GM23248 (cell line): ENCODE measurements at regions not wholly inside any gene's neighbourhood (a gene's known extent, or its start where the extent isn't known, plus 50 kb on each side); places are given as distances from the start of the nearest gene placed in this dataset.

Source experiments
- DNase-seq: peaks from one replicate; pipeline ENCODE4 v3.0.0-alpha.2; 2015
- H2AFZ ChIP-seq: fragments of 200-600 bp; sonication (generic); 2 replicates; pipeline ENCODE4 v1.6.1; 2016; ENCODE audit warnings: antibody characterized with exemption
- H3F3A ChIP-seq: fragments of 200-600 bp; sonication (generic); 2 replicates; pipeline ENCODE4 v1.6.1; 2016; ENCODE audit warnings: mild to moderate bottlenecking, antibody characterized with exemption, mixed run types; ENCODE audit not compliant: insufficient read depth
- H3K27ac ChIP-seq: fragments of 200-600 bp; sonication (generic); 2 replicates; pipeline ENCODE4 v1.5.1; 2016; ENCODE audit warnings: mild to moderate bottlenecking
- H3K27me3 ChIP-seq: fragments of 200-600 bp; sonication (generic); replicated peaks from 2 replicates; pipeline ENCODE4 v1.6.1; 2016; ENCODE audit warnings: mild to moderate bottlenecking; ENCODE audit not compliant: insufficient read depth
- H3K36me3 ChIP-seq: fragments of 200-600 bp; sonication (generic); 2 replicates; pipeline ENCODE4 v1.6.1; 2016; ENCODE audit warnings: low read depth, mild to moderate bottlenecking
- H3K4me1 ChIP-seq: fragments of 200-600 bp; sonication (generic); 2 replicates; pipeline ENCODE4 v1.6.1; 2016; ENCODE audit warnings: mild to moderate bottlenecking; ENCODE audit not compliant: insufficient read depth
- H3K4me2 ChIP-seq: fragments of 200-600 bp; sonication (generic); one replicate; pipeline ENCODE4 v1.6.1; 2016; ENCODE audit warnings: mild to moderate bottlenecking; ENCODE audit not compliant: unreplicated experiment
- H3K4me3 ChIP-seq: fragments of 200-600 bp; sonication (generic); 2 replicates; pipeline ENCODE4 v1.5.1; 2016; ENCODE audit warnings: mild to moderate bottlenecking
- H3K79me2 ChIP-seq: fragments of 200-600 bp; sonication (generic); 2 replicates; pipeline ENCODE4 v1.6.1; 2016; ENCODE audit warnings: mild to moderate bottlenecking; ENCODE audit not compliant: insufficient read depth
- H3K9ac ChIP-seq: fragments of 200-600 bp; sonication (generic); 2 replicates; pipeline ENCODE4 v1.6.1; 2016; ENCODE audit warnings: mild to moderate bottlenecking
- H3K9me2 ChIP-seq: fragments of 200-600 bp; sonication (generic); 2 replicates; pipeline ENCODE4 v1.6.1; 2016; ENCODE audit warnings: mixed run types, mild to moderate bottlenecking, moderate library complexity; ENCODE audit not compliant: insufficient read depth
- H3K9me3 ChIP-seq: fragments of 200-600 bp; sonication (generic); one replicate; pipeline ENCODE4 v1.6.1; 2017; ENCODE audit warnings: low read depth
- H4K20me1 ChIP-seq: fragments of 200-600 bp; sonication (generic); 2 replicates; pipeline ENCODE4 v1.6.0; 2016; ENCODE audit not compliant: insufficient read depth
- EZH2 ChIP-seq: fragments of 200-600 bp; sonication (generic); IDR thresholded peaks from 2 replicates; pipeline ENCODE4 v1.6.1; 2018; ENCODE audit warnings: antibody characterized with exemption, mild to moderate bottlenecking; ENCODE audit not compliant: insufficient read depth, poor library complexity, severe bottlenecking
- EZH2phosphoT487 ChIP-seq: fragments of 200-600 bp; sonication (generic); IDR thresholded peaks from 2 replicates; pipeline ENCODE4 v1.6.1; 2018; ENCODE audit warnings: antibody characterized with exemption, moderate library complexity, mild to moderate bottlenecking, low read depth; ENCODE audit not compliant: insufficient read depth
- WGBS, 2 experiments: methylation state at CpG; one replicate each; pipeline ENCODE4 v1.1.6; 2015 to 2017; ENCODE audit warnings: low lambda C conversion rate in 2 of 2, low coverage in 1 of 2; ENCODE audit errors: missing lambda C conversion rate in 2 of 2; 5-methylcytosine and 5-hydroxymethylcytosine counted together
- in situ Hi-C: fragments of 300-500 bp; cut with MboI; formaldehyde crosslinking; loops from 2 replicates; pipeline ENCODE4 v1.15.0; 2020

DNA sequence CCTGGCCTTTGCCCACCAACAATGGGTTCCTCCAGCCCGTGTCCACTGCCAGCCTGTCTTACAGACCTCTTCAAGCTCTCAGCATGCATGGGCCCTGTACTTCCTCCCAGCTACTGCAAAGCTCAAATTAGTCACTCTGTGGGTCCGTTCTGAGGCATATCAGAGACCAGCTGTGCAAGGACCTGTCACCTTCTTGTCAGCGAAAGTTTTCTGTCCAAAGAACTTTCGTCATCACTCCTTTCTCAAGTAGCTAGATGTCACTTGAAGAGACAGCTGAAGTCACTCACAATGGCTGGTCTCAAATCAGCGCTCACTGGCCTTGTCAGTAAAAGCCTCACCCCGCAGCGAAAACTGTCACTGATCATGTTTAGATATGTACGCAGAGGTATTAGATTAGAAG, 91.4 kb upstream of the DYNLRB2 start:
- WGBS, 2 experiments, result 57 to 62% methylated on average over 8 of the region's 8 CpGs
- TF ChIP-seq EZH2phosphoT487, result no peak
- TF ChIP-seq EZH2, result no peak
- in situ Hi-C loops, result no loop called here

DNA sequence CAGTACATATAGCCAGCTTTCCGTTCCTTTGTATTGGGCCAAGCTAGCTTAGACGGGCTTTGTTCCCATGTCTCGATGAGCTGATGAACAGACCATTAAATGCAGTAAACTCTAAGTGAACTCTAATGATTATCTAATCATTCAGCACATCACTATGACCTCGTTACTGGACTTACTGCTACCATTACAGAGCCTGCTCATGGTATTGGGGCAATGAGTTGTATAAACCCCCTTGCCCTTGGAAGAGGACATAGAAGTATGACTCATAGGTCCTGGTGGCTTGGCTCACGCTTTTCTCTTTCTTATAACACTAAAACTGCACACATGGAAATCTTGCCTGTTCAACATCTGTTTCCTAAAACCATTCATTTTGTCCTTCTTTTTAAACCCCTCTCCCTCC, 93.6 kb upstream of the DYNLRB2 start:
- WGBS, 2 experiments, result 3 to 4% methylated on average over 5 of the region's 5 CpGs
- in situ Hi-C loops, result no loop called here

More for the DNA sequence above, 91.4 kb upstream of the DYNLRB2 start:
- H3K4me3 ChIP-seq, result no peak overlapping the region
- no peaks in the 10 kb centered on the region for H3K9me3 ChIP-seq
- H3K36me3 ChIP-seq, result no peaks in the 10 kb centered on the region
- no peaks in the 10 kb centered on the region for H3K79me2 ChIP-seq
- no peaks in the 10 kb centered on the region for H3K9me2 ChIP-seq
- no peak for DNase-seq
- H2AFZ ChIP-seq, result no peak overlapping the region
- H3K9ac ChIP-seq, result no peak overlapping the region
- no peaks in the 10 kb centered on the region for H3F3A ChIP-seq
- no peak overlapping the region for H3K27ac ChIP-seq
- no peaks in the 10 kb centered on the region for H4K20me1 ChIP-seq
- no peaks in the 10 kb centered on the region for H3K27me3 ChIP-seq
- H3K4me1 ChIP-seq, result no peaks in the 10 kb centered on the region
- H3K4me2 ChIP-seq, result no peak overlapping the region

GRCh38 chr16:80442779-80443178, 98.0 kb upstream of the DYNLRB2 start:
- no peaks in the 10 kb centered on the region for H3F3A ChIP-seq
- no peaks in the 10 kb centered on the region for H3K27me3 ChIP-seq
- H3K27ac ChIP-seq, result no peak overlapping the region
- TF ChIP-seq EZH2, result no peak
- TF ChIP-seq EZH2phosphoT487, result no peak
- no peak overlapping the region for H3K4me3 ChIP-seq
- no peaks in the 10 kb centered on the region for H3K36me3 ChIP-seq
- H3K79me2 ChIP-seq, result no peaks in the 10 kb centered on the region
- 33 to 37% methylated on average over 5 of the region's 5 CpGs for WGBS, 2 experiments
- H3K9me2 ChIP-seq, result no peaks in the 10 kb centered on the region
- no peak overlapping the region for H2AFZ ChIP-seq
- in situ Hi-C loops, result no loop called here
- no peaks in the 10 kb centered on the region for H3K9me3 ChIP-seq
- no peaks in the 10 kb centered on the region for H3K4me1 ChIP-seq
- DNase-seq, result no peak
- H3K4me2 ChIP-seq, result no peak overlapping the region
- no peaks in the 10 kb centered on the region for H4K20me1 ChIP-seq
- H3K9ac ChIP-seq, result no peak overlapping the region

More for the DNA sequence above, 93.6 kb upstream of the DYNLRB2 start:
- Histone ChIP-seq H3K4me1 (no peaks in the 10 kb centered on the region), H3K9me3 (no peaks in the 10 kb centered on the region), H4K20me1 (no peaks in the 10 kb centered on the region), H3K9ac (no peak overlapping the region), H3K27me3 (no peaks in the 10 kb centered on the region), H3F3A (no peaks in the 10 kb centered on the region), H3K9me2 (no peaks in the 10 kb centered on the region), H3K27ac (no peak overlapping the region), H3K79me2 (no peaks in the 10 kb centered on the region), H3K4me3 (no peak overlapping the region), H2AFZ (no peak overlapping the region), H3K36me3 (no peaks in the 10 kb centered on the region), H3K4me2 (no peak overlapping the region)
- TF ChIP-seq EZH2phosphoT487, result no peak
- no peak for TF ChIP-seq EZH2
- peak; percentile 20 for DNase-seq

DNA sequence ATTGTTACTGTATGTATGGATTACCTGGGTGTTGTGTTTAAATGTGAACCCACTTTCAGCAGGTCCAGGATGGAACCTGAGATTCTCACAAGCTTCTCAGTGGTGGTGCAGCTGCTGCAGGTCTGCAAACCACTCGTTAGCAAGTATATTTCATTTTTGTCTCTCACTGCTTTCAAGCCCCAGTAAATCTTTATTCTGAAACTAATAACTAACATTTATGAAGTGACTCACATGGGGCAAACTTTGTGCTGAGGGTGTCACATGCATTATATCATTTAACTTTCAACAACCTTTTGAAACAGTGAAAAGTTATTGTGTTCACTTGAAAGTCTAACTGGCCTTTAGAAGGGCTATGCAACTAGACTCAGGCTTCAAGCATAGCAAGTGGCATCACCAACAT, 98.9 kb upstream of the DYNLRB2 start:
- Histone ChIP-seq H3F3A (no peaks in the 10 kb centered on the region), H3K36me3 (no peaks in the 10 kb centered on the region), H3K9ac (no peak overlapping the region), H3K4me2 (no peak overlapping the region), H3K9me2 (no peaks in the 10 kb centered on the region), H3K27ac (no peak overlapping the region), H3K27me3 (no peaks in the 10 kb centered on the region), H3K4me3 (no peak overlapping the region), H4K20me1 (no peaks in the 10 kb centered on the region), H2AFZ (no peak overlapping the region), H3K4me1 (no peaks in the 10 kb centered on the region), H3K9me3 (no peaks in the 10 kb centered on the region), H3K79me2 (no peaks in the 10 kb centered on the region)
- no peak for DNase-seq
- WGBS, 2 experiments, result 9 to 11% methylated on average over 1 of the region's 1 CpG
- no peak for TF ChIP-seq EZH2
- no peak for TF ChIP-seq EZH2phosphoT487
- in situ Hi-C loops, result no loop called here

DNA sequence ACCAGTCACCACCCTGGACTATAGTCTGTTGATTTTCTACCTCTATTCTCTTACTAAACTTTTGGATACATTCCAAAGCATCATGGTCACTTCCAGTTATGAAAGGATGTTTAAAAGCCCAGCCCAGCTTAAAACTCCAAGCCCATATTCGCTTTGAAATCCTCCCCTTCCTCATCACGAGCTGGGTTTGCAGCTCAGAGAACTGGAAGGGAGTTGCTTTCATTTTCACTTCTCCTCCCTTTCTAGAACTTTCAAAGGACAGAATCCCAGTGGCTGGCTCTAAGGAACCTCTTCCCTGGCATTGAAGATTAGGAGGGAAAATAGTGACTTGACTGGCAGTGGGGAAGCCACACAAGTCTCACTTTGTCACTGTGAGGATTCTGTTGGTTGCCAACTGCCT, 100.1 kb upstream of the DYNLRB2 start:
- no peaks in the 10 kb centered on the region for H3K9me2 ChIP-seq
- in situ Hi-C loops, result no loop called here
- H3K27ac ChIP-seq, result no peak overlapping the region
- H4K20me1 ChIP-seq, result no peaks in the 10 kb centered on the region
- H3K4me3 ChIP-seq, result no peak overlapping the region
- H3K4me1 ChIP-seq, result no peaks in the 10 kb centered on the region
- H3K9me3 ChIP-seq, result no peaks in the 10 kb centered on the region
- no peak for TF ChIP-seq EZH2
- no peak for TF ChIP-seq EZH2phosphoT487
- no peak overlapping the region for H3K4me2 ChIP-seq
- DNase-seq, result no peak
- H3F3A ChIP-seq, result no peaks in the 10 kb centered on the region
- no peak overlapping the region for H2AFZ ChIP-seq
- no peaks in the 10 kb centered on the region for H3K36me3 ChIP-seq
- H3K9ac ChIP-seq, result no peak overlapping the region
- no peaks in the 10 kb centered on the region for H3K27me3 ChIP-seq
- no peaks in the 10 kb centered on the region for H3K79me2 ChIP-seq
- WGBS, 2 experiments, result 2% methylated on average over 2 of the region's 2 CpGs
